Upper lobe of left lung (tissue), 4 donors: ENCODE measurements at regions not wholly inside any gene's neighbourhood (a gene's known extent, or its start where the extent isn't known, plus 50 kb on each side); places are given as distances from the start of the nearest gene placed in this dataset.

Experiments used
- EP300 ChIP-seq, 4 donors: sonication (generic); formaldehyde crosslinking; IDR thresholded peaks; one replicate each; pipeline ENCODE4 v1.5.1; 2017; ENCODE audit warnings: antibody characterized with exemption in 4 of 4, control low read depth in 2 of 4
- POLR2A ChIP-seq, 4 donors: fragments of 450-650 bp; IDR thresholded peaks; one replicate each; pipeline ENCODE4 v1.5.1; 2016 to 2017; ENCODE audit warnings: antibody characterized with exemption in 4 of 4, mild to moderate bottlenecking in 2 of 4
- POLR2AphosphoS5 ChIP-seq, 2 donors: sonication (generic); formaldehyde crosslinking; IDR thresholded peaks; one replicate each; pipeline ENCODE4 v1.5.1; 2017; ENCODE audit warnings: antibody characterized with exemption in 2 of 2
- TF ChIP-seq, protein P1 (sequence below), 6 experiments: fragments of 450-650 bp in 4 of 6; fragments of 200-600 bp in 2 of 6; sonication (generic) in 2 of 6; IDR thresholded peaks; one replicate each; pipeline ENCODE4 v1.5.1; 2016 to 2019; ENCODE audit warnings: antibody characterized with exemption in 6 of 6

DNA sequence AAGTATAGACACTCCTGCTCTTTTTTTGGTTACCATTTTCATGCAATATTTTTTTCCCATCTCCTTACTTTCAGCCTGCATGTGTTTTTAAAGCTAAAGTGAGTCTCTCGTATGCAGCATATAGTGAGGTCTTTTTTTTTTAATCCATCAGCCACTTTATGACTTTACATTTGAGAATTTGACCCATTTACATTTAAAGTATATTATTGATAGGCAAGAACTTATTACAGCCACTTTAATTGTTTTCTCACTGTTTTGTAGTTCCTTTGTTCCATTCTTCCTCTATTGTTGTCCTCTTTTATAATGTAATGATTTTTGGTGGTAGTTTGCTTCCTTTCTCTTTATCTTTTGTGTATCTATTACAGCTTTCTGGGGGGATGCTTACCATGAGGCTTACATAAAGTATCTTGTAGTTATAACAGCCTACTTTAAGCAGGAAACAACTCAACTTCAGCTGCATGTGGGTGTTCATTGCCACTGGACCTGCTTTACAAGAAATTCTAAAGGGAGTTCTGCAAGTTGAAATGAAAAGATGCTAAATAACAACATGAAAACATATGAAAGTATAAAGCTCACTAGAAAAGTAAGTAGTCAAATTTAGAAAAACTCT lies 71.8 kb downstream of the TNFAIP3 start:
- TF ChIP-seq, protein P1, sequence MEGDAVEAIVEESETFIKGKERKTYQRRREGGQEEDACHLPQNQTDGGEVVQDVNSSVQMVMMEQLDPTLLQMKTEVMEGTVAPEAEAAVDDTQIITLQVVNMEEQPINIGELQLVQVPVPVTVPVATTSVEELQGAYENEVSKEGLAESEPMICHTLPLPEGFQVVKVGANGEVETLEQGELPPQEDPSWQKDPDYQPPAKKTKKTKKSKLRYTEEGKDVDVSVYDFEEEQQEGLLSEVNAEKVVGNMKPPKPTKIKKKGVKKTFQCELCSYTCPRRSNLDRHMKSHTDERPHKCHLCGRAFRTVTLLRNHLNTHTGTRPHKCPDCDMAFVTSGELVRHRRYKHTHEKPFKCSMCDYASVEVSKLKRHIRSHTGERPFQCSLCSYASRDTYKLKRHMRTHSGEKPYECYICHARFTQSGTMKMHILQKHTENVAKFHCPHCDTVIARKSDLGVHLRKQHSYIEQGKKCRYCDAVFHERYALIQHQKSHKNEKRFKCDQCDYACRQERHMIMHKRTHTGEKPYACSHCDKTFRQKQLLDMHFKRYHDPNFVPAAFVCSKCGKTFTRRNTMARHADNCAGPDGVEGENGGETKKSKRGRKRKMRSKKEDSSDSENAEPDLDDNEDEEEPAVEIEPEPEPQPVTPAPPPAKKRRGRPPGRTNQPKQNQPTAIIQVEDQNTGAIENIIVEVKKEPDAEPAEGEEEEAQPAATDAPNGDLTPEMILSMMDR (IDR thresholded peaks at IDR 0.05), result no peak
- no peak for TF ChIP-seq EP300 (IDR thresholded peaks at IDR 0.05)
- TF ChIP-seq POLR2AphosphoS5 (IDR thresholded peaks at IDR 0.05), result no peak
- TF ChIP-seq POLR2A (IDR thresholded peaks at IDR 0.05), result no peak
